GM21390 (cell line): ENCODE measurements at regions not wholly inside any gene's neighbourhood (a gene's known extent, or its start where the extent isn't known, plus 50 kb on each side); places are given as distances from the start of the nearest gene placed in this dataset.

Experiments used
- ATAC-seq: cut with Tn5 transposase; IDR thresholded peaks from one replicate; pipeline ENCODE4 v1.9.1; 2021; ENCODE audit not compliant: unreplicated experiment

- ATAC-seq: no peak
These were observed 206.1 kb upstream of the NEIL3 start for GRCh38 chr4:177103619-177104018.

- no peak for ATAC-seq
These were observed 204.1 kb upstream of the NEIL3 start for GRCh38 chr4:177105536-177105935.

GRCh38 chr4:177107288-177107921 lies 202.3 kb upstream of the NEIL3 start:
- no peak for ATAC-seq

- ATAC-seq: no peak
These were observed 201.0 kb upstream of the NEIL3 start for GRCh38 chr4:177108708-177109107.

GRCh38 chr4:177109769-177110168 lies 199.9 kb upstream of the NEIL3 start:
- ATAC-seq: peak; percentile 58

- no peak for ATAC-seq
These were observed 193.5 kb upstream of the NEIL3 start for GRCh38 chr4:177116161-177116560.

GRCh38 chr4:177117256-177117655 lies 192.4 kb upstream of the NEIL3 start:
- no peak for ATAC-seq

GRCh38 chr4:177118596-177118995 lies 191.1 kb upstream of the NEIL3 start:
- ATAC-seq: no peak

- no peak for ATAC-seq
These were observed 190.6 kb upstream of the NEIL3 start for GRCh38 chr4:177119021-177119471.

GRCh38 chr4:177119691-177120090 lies 190.0 kb upstream of the NEIL3 start:
- no peak for ATAC-seq

- no peak for ATAC-seq
These were observed 185.9 kb upstream of the NEIL3 start for GRCh38 chr4:177123811-177124210.

- ATAC-seq: no peak
These were observed 185.2 kb upstream of the NEIL3 start for GRCh38 chr4:177124349-177125064.

- ATAC-seq: no peak
These were observed 184.0 kb upstream of the NEIL3 start for GRCh38 chr4:177125656-177126055.

GRCh38 chr4:177127658-177128057 lies 182.0 kb upstream of the NEIL3 start:
- ATAC-seq: no peak

- no peak for ATAC-seq
These were observed 181.4 kb upstream of the NEIL3 start for GRCh38 chr4:177128306-177128705.

GRCh38 chr4:177131736-177132135 lies 177.9 kb upstream of the NEIL3 start:
- no peak for ATAC-seq

GRCh38 chr4:177147668-177148067 lies 162.0 kb upstream of the NEIL3 start:
- no peak for ATAC-seq

GRCh38 chr4:177155454-177155853 lies 154.2 kb upstream of the NEIL3 start:
- no peak for ATAC-seq

GRCh38 chr4:177159600-177159999 lies 150.1 kb upstream of the NEIL3 start:
- no peak for ATAC-seq

GRCh38 chr4:177161781-177162180 lies 147.9 kb upstream of the NEIL3 start:
- no peak for ATAC-seq

GRCh38 chr4:177163532-177163931 lies 146.1 kb upstream of the NEIL3 start:
- no peak for ATAC-seq

GRCh38 chr4:177171588-177171987 lies 138.1 kb upstream of the NEIL3 start:
- ATAC-seq: no peak

- no peak for ATAC-seq
These were observed 134.2 kb upstream of the NEIL3 start for GRCh38 chr4:177175473-177175872.
